Stomach (tissue), 8 donors: ENCODE measurements at regions not wholly inside any gene's neighbourhood (a gene's known extent, or its start where the extent isn't known, plus 50 kb on each side); places are given as distances from the start of the nearest gene placed in this dataset.

Experiments
- DNase-seq, 2 donors: peaks; one replicate each; pipeline versions ENCODE4 v3.0.0 to v3.0.0-alpha.2; 2013 to 2019
- H3K27ac ChIP-seq, 5 donors: fragments of 200-600 bp in 4 of 5; sonication (generic) in 4 of 5; one replicate each; pipeline ENCODE4 v1.5.1; 2013 to 2019; ENCODE audit warnings: mild to moderate bottlenecking in 1 of 5, moderate library complexity in 1 of 5
- H3K27me3 ChIP-seq, 3 donors: fragments of 200-600 bp; sonication (generic); one replicate each; pipeline ENCODE4 v1.5.1; 2017 to 2019; ENCODE audit warnings: mixed run types in 1 of 3
- H3K36me3 ChIP-seq, 4 donors: fragments of 200-600 bp; sonication (generic); 1 replicate in 3 of 4; 2 replicates in 1 of 4; pipeline ENCODE4 v1.5.1; 2016 to 2019
- H3K4me1 ChIP-seq, 4 donors: fragments of 200-600 bp; sonication (generic); one replicate each; pipeline ENCODE4 v1.5.1; 2016 to 2019
- H3K4me3 ChIP-seq, 4 donors: fragments of 200-600 bp; sonication (generic) in 3 of 4; one replicate each; pipeline ENCODE4 v1.5.1; 2016 to 2019; ENCODE audit warnings: mild to moderate bottlenecking in 1 of 4
- H3K9me3 ChIP-seq, 4 donors: fragments of 200-600 bp; sonication (generic); one replicate each; pipeline ENCODE4 v1.5.1; 2016 to 2019
- EP300 ChIP-seq: sonication (generic); formaldehyde crosslinking; IDR thresholded peaks from one replicate; pipeline ENCODE4 v1.6.1; 2017; ENCODE audit warnings: antibody characterized with exemption
- POLR2A ChIP-seq, 4 donors: fragments of 450-650 bp; IDR thresholded peaks; one replicate each; pipeline ENCODE4 v1.6.1; 2016; ENCODE audit warnings: antibody characterized with exemption in 4 of 4, control low read depth in 2 of 4, mild to moderate bottlenecking in 1 of 4, moderate library complexity in 1 of 4
- POLR2AphosphoS5 ChIP-seq, 3 donors: sonication (generic); formaldehyde crosslinking; IDR thresholded peaks; one replicate each; pipeline ENCODE4 v1.6.1; 2016; ENCODE audit warnings: antibody characterized with exemption in 3 of 3
- WGBS, 5 donors: extraction: QIAGEN DNeasy Blood & Tissue Kit in 3 of 5; methylation state at CpG; one replicate each; pipeline versions ENCODE4 v1.1.5 to v1.1.7; 2013 to 2018; 5-methylcytosine and 5-hydroxymethylcytosine counted together
- intact Hi-C: fragments of 100-400 bp; cut with DNase I; formaldehyde crosslinking; loops from one replicate; pipeline ENCODE4 v1.15.1; 2023; ENCODE audit warnings: low total_unique reads
- TF ChIP-seq, protein P1 (sequence below), 7 experiments: fragments of 450-650 bp in 4 of 7; fragments of 200-600 bp in 3 of 7; sonication (generic) in 3 of 7; IDR thresholded peaks; one replicate each; pipeline ENCODE4 v1.5.1; 2016 to 2019; ENCODE audit warnings: antibody characterized with exemption in 7 of 7, control low read depth in 2 of 7, mild to moderate bottlenecking in 1 of 7
- donor health status: healthy with polysubstance abuse.
- donor health status: Bipolar disorder and iron deficiency.
- donor health status: healthy.

DNA sequence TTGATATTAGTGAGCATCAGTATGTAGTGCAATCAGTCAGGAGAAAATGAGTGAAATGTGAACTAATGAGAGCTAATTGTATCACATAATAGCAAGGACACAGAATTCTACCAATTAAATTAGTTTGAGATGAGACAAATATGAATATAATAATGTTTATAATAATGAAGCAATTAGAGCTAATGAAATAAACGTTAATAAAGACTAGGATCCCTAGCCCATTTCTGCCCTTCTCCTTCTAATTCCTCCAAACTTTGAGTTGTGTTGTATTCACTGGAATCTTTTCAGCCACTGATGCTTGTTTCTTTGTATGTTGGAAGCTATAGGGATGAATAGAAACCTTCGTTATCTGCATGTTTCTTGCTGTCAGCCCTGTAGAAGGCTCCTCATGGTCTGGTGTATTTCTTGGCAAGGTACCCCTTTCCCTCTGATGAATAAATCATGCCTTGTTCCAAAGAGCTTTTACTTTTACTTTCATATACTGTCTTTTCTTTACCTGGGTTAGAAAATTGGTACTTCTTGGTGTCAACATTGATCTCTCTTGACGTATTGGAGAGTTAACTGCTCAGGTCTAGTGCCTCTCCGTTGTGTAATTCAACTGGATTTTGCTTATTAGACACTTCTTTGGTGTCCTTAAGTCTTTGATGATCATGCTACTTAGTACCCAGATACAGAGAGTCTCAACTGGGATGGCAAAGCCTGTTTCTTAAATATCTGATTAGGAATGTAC lies 154.8 kb downstream of the PTCSC3 start:
- Histone ChIP-seq H3K9me3 (no peaks in the 10 kb centered on the region), H3K36me3 (no peaks in the 10 kb centered on the region), H3K4me3 (no peak overlapping the region), H3K4me1 (no peaks in the 10 kb centered on the region), H3K27me3 (no peaks in the 10 kb centered on the region), H3K27ac (no peak overlapping the region)
- TF ChIP-seq, protein P1, sequence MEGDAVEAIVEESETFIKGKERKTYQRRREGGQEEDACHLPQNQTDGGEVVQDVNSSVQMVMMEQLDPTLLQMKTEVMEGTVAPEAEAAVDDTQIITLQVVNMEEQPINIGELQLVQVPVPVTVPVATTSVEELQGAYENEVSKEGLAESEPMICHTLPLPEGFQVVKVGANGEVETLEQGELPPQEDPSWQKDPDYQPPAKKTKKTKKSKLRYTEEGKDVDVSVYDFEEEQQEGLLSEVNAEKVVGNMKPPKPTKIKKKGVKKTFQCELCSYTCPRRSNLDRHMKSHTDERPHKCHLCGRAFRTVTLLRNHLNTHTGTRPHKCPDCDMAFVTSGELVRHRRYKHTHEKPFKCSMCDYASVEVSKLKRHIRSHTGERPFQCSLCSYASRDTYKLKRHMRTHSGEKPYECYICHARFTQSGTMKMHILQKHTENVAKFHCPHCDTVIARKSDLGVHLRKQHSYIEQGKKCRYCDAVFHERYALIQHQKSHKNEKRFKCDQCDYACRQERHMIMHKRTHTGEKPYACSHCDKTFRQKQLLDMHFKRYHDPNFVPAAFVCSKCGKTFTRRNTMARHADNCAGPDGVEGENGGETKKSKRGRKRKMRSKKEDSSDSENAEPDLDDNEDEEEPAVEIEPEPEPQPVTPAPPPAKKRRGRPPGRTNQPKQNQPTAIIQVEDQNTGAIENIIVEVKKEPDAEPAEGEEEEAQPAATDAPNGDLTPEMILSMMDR (IDR thresholded peaks at IDR 0.05) = no peak
- TF ChIP-seq POLR2AphosphoS5 (IDR thresholded peaks at IDR 0.05) = no peak
- no peak for TF ChIP-seq POLR2A (IDR thresholded peaks at IDR 0.05)
- TF ChIP-seq EP300 = no peak
- 64 to 74% (median 69%) methylated on average over 4 of the region's 4 CpGs for WGBS, 5 donors
- DNase-seq = no peak
- intact Hi-C loops = no loop called here

DNA sequence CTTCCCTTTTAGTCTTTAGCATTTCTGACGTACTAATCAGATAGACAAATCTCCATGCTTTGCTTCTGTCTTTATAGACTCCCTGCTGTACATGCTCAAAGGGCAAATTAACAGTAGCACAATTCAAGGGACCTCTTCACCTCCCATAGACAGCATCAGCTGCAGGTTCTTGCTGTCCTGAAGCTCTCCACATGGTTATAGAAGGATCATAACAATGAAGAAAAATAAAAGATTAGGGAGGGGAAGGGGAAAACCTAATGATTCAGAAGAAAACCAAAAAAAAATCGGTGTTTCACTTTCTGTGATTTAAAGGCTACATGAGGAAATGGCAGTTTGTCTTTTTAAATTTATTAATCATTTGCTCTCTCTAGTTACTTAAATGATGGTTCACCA lies 155.5 kb downstream of the PTCSC3 start:
- 60 to 71% (median 67%) methylated on average over 2 of the region's 2 CpGs for WGBS, 5 donors
- Histone ChIP-seq H3K4me1 (no peaks in the 10 kb centered on the region), H3K4me3 (no peak overlapping the region), H3K27ac (no peak overlapping the region), H3K27me3 (no peaks in the 10 kb centered on the region), H3K9me3 (no peaks in the 10 kb centered on the region), H3K36me3 (no peaks in the 10 kb centered on the region)
- TF ChIP-seq POLR2AphosphoS5 (IDR thresholded peaks at IDR 0.05) (no peak), POLR2A (IDR thresholded peaks at IDR 0.05) (no peak), EP300 (no peak)
- TF ChIP-seq, protein P1 (IDR thresholded peaks at IDR 0.05) = no peak
- no peak for DNase-seq
- intact Hi-C loops = no loop called here

DNA sequence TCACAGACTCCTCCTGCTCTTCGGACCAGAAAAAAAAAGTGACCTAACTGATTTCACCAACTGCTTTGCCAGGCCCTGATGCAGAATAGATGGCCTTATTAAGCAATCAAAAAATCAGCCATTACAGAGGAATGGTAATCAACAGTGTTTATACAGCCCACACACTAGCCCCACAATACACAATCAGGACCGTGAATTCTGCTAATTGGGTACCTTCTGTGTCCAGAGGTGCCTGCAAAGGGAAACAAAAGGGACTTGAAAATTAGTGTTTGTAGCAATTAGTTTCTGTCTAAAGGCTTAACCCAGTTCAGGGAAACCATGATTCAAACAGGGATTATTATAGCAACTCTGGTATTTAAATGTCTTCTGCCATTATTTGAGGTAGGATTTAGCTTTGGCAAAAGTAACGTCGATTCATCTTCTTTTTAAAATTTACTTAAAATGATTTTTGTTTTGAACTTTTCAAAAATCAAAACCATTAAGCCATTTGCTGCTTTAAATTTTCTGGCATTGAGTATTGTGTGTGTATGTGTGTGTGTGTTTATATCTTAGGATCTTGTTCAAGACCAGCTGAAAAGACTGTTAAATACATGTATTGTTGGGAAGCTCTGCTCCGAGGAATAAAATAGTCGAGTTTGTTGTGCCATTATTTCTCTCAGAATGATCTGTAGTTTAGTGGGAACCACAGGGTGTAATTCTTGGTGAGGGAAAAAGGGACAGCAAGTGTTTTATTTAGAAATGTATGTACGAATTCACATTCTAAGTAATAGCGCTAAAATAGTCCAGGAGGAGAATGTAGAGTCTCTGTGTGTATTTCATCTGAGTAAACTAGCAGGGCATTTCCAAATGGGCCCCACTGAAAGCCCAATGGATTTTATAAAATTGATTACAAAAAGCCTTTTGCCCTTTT lies 156.1 kb downstream of the PTCSC3 start:
- intact Hi-C loops = no loop called here
- no peaks in the 10 kb centered on the region for H3K36me3 ChIP-seq
- no peak overlapping the region for H3K27ac ChIP-seq
- no peaks in the 10 kb centered on the region for H3K9me3 ChIP-seq
- no peak overlapping the region for H3K4me3 ChIP-seq
- 57 to 76% (median 69%) methylated on average over 8 of the region's 8 CpGs for WGBS, 5 donors
- no peaks in the 10 kb centered on the region for H3K4me1 ChIP-seq
- DNase-seq = no peak
- TF ChIP-seq, protein P1 (IDR thresholded peaks at IDR 0.05) = no peak
- TF ChIP-seq POLR2AphosphoS5 (IDR thresholded peaks at IDR 0.05) = no peak
- no peak for TF ChIP-seq EP300
- no peak for TF ChIP-seq POLR2A (IDR thresholded peaks at IDR 0.05)
- no peaks in the 10 kb centered on the region for H3K27me3 ChIP-seq

DNA sequence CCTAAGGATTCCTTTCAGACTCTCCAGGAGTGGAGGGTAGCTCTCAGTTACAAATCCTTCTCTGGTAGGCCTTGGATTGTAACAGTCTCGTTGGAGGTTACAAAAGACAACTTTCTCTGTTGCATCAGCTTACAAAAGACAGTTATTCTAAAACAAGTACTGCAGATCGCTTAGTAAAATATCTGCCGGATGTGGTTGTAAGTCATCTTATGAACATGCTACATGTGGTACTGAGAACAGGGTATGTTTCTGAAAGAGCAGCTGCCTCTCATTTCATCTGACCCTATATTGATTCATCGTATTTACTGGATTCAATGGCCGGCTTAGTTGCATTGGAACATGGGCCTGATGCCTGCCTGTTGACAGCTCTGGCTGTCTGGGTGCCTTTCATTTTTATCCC lies 157.4 kb downstream of the PTCSC3 start:
- Histone ChIP-seq H3K4me3 (no peak overlapping the region), H3K4me1 (no peaks in the 10 kb centered on the region), H3K9me3 (no peaks in the 10 kb centered on the region), H3K27me3 (no peaks in the 10 kb centered on the region), H3K36me3 (no peaks in the 10 kb centered on the region), H3K27ac (no peak overlapping the region)
- no peak for DNase-seq
- 87 to 91% (median 88%) methylated on average over 5 of the region's 5 CpGs for WGBS, 5 donors
- TF ChIP-seq EP300 (no peak), POLR2A (IDR thresholded peaks at IDR 0.05) (no peak), POLR2AphosphoS5 (IDR thresholded peaks at IDR 0.05) (no peak)
- TF ChIP-seq, protein P1 (IDR thresholded peaks at IDR 0.05) = no peak
- intact Hi-C loops = no loop called here
